Astrocyte (in vitro differentiated cells and primary cell): ENCODE measurements at regions not wholly inside any gene's neighbourhood (a gene's known extent, or its start where the extent isn't known, plus 50 kb on each side); places are given as distances from the start of the nearest gene placed in this dataset.

Source experiments
- DNase-seq: peaks from one replicate; pipeline ENCODE4 v3.0.0-alpha.2; 2010; ENCODE audit warnings: low read depth
- FAIRE-seq: peaks from 2 replicates; lab custom pipeline; 2011; peaks lifted over from hg19 to GRCh38; lab: Jason Lieb, UNC
- H2AFZ ChIP-seq: 2 replicates; pipeline ENCODE4 v1.6.0; 2012; ENCODE audit warnings: low read depth, low read length, inconsistent platforms
- H3K27ac ChIP-seq: 2 replicates; pipeline ENCODE4 v1.5.1; 2011; ENCODE audit warnings: low read depth, low read length, inconsistent platforms
- H3K27me3 ChIP-seq: 2 replicates; pipeline ENCODE4 v1.6.0; 2011; ENCODE audit warnings: low read length, inconsistent platforms; ENCODE audit not compliant: insufficient read depth
- H3K36me3 ChIP-seq: 2 replicates; pipeline ENCODE4 v1.5.1; 2011; ENCODE audit warnings: low read length, inconsistent platforms; ENCODE audit not compliant: insufficient read depth
- H3K4me1 ChIP-seq: 2 replicates; pipeline ENCODE4 v1.5.1; 2011; ENCODE audit warnings: low read length, inconsistent platforms; ENCODE audit not compliant: insufficient read depth
- H3K4me2 ChIP-seq: 2 replicates; pipeline ENCODE4 v1.6.0; 2012; ENCODE audit warnings: low read length, inconsistent platforms
- H3K4me3 ChIP-seq: 2 replicates; pipeline ENCODE4 v1.5.1; 2011; ENCODE audit warnings: low read depth, mild to moderate bottlenecking, low read length, inconsistent platforms; ENCODE audit not compliant: insufficient read depth
- H3K79me2 ChIP-seq: 2 replicates; pipeline ENCODE4 v1.6.0; 2012; ENCODE audit warnings: mild to moderate bottlenecking, low read length, inconsistent platforms; ENCODE audit not compliant: insufficient read depth
- H3K9ac ChIP-seq: 2 replicates; pipeline ENCODE4 v1.6.0; 2012; ENCODE audit warnings: mild to moderate bottlenecking, low read length, inconsistent platforms
- H3K9me3 ChIP-seq: 2 replicates; pipeline ENCODE4 v1.5.1; 2012; ENCODE audit warnings: low read depth, mild to moderate bottlenecking, low read length, inconsistent platforms; ENCODE audit not compliant: insufficient read depth
- H4K20me1 ChIP-seq: 2 replicates; pipeline ENCODE4 v1.6.0; 2012; ENCODE audit warnings: low read length, inconsistent platforms; ENCODE audit not compliant: insufficient read depth
- H3K27ac Mint-ChIP-seq: one replicate; pipeline ENCODE4 v1.8.0; 2021; ENCODE audit warnings: mild to moderate bottlenecking, mixed read lengths; ENCODE audit not compliant: unreplicated experiment
- H3K27me3 Mint-ChIP-seq: one replicate; pipeline ENCODE4 v1.8.0; 2021; ENCODE audit warnings: low read depth, mixed read lengths; ENCODE audit not compliant: unreplicated experiment
- H3K36me3 Mint-ChIP-seq: one replicate; pipeline ENCODE4 v1.8.0; 2021; ENCODE audit warnings: low read depth, mixed read lengths; ENCODE audit not compliant: unreplicated experiment
- H3K4me1 Mint-ChIP-seq: one replicate; pipeline ENCODE4 v1.8.0; 2021; ENCODE audit warnings: low read depth, mixed read lengths; ENCODE audit not compliant: unreplicated experiment
- H3K4me3 Mint-ChIP-seq: one replicate; pipeline ENCODE4 v1.8.0; 2021; ENCODE audit warnings: mild to moderate bottlenecking, moderate library complexity, mixed read lengths; ENCODE audit not compliant: unreplicated experiment
- H3K9me3 Mint-ChIP-seq: one replicate; pipeline ENCODE4 v1.8.0; 2021; ENCODE audit warnings: mild to moderate bottlenecking, mixed read lengths; ENCODE audit not compliant: unreplicated experiment
- EZH2 ChIP-seq: IDR thresholded peaks from 2 replicates; pipeline ENCODE4 v1.6.1; 2012; ENCODE audit warnings: mild to moderate bottlenecking, low read length, inconsistent platforms; ENCODE audit not compliant: insufficient read depth
- TF ChIP-seq, protein P1 (sequence below): IDR thresholded peaks from 2 replicates; pipeline ENCODE4 v1.5.1; 2011; ENCODE audit warnings: low read depth, mild to moderate bottlenecking, inconsistent platforms, low read length, moderate library complexity; ENCODE audit not compliant: insufficient read depth

DNA sequence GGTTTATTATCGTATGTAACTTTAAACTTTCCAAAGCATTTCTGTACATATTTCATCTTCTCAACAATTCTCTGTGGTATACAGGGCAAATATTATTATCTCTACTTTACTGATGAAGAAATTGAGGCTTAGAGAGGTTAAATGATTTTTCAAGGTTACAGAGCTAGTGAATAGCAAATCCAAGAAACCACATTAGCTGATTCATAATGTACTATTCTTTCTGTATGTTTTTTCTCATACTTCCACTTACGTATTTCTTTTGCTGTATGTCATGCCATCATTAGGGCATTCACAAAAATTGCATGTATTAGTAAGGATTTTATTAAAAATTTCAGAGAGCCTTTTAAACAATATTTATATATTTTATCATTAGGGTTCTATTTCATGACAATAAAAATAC, 372.4 kb upstream of the DMAC1 start:
- H2AFZ ChIP-seq = no peak overlapping the region
- FAIRE-seq (no peak), DNase-seq (no peak)
- Mint-ChIP-seq H3K9me3 (no peaks in the 10 kb centered on the region), H3K4me3 (no peak overlapping the region), H3K27me3 (no peaks in the 10 kb centered on the region), H3K36me3 (no peaks in the 10 kb centered on the region), H3K27ac (no peak overlapping the region), H3K4me1 (no peaks in the 10 kb centered on the region)
- H3K4me2 ChIP-seq = no peak overlapping the region
- no peak overlapping the region for H3K4me3 ChIP-seq
- no peak for TF ChIP-seq EZH2
- TF ChIP-seq, protein P1, sequence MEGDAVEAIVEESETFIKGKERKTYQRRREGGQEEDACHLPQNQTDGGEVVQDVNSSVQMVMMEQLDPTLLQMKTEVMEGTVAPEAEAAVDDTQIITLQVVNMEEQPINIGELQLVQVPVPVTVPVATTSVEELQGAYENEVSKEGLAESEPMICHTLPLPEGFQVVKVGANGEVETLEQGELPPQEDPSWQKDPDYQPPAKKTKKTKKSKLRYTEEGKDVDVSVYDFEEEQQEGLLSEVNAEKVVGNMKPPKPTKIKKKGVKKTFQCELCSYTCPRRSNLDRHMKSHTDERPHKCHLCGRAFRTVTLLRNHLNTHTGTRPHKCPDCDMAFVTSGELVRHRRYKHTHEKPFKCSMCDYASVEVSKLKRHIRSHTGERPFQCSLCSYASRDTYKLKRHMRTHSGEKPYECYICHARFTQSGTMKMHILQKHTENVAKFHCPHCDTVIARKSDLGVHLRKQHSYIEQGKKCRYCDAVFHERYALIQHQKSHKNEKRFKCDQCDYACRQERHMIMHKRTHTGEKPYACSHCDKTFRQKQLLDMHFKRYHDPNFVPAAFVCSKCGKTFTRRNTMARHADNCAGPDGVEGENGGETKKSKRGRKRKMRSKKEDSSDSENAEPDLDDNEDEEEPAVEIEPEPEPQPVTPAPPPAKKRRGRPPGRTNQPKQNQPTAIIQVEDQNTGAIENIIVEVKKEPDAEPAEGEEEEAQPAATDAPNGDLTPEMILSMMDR = no peak
- H3K9ac ChIP-seq = no peak overlapping the region
- no peaks in the 10 kb centered on the region for H3K4me1 ChIP-seq
- H4K20me1 ChIP-seq = no peaks in the 10 kb centered on the region
- no peaks in the 10 kb centered on the region for H3K36me3 ChIP-seq
- no peak overlapping the region for H3K27ac ChIP-seq
- H3K79me2 ChIP-seq = no peaks in the 10 kb centered on the region
- no peaks in the 10 kb centered on the region for H3K9me3 ChIP-seq
- H3K27me3 ChIP-seq = no peaks in the 10 kb centered on the region

DNA sequence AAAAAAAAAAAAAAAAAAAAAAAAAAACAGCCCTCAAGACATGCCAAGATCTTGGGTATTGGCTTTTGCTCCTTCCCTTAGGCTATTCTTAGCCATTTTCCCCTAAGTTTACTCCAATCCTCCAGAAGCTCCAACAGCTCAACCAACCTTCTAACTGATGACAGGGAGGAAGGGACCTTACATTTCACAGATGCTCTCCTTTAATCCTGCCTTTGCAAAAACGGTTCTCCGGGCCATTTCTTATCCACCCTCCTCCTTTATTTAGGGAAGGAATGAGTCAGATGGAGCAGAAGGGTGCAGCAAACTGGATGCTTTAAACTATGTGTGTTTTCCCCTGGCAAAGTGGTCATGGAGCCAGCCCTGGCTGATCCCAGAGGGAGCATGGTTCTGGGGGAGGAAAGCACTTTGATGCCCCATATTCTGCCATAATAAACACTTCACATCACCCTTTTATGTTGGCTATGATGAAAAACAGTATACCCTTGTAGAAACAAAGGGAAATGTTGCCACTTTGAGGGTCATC, 369.4 kb upstream of the DMAC1 start:
- no peak overlapping the region for H3K9ac ChIP-seq
- H3K4me2 ChIP-seq = no peak overlapping the region
- H3K4me1 Mint-ChIP-seq = no peaks in the 10 kb centered on the region
- no peaks in the 10 kb centered on the region for H3K36me3 Mint-ChIP-seq
- H3K27ac Mint-ChIP-seq = no peak overlapping the region
- H3K9me3 Mint-ChIP-seq = no peaks in the 10 kb centered on the region
- no peaks in the 10 kb centered on the region for H3K27me3 Mint-ChIP-seq
- H3K4me3 Mint-ChIP-seq = no peak overlapping the region
- no peak overlapping the region for H3K27ac ChIP-seq
- FAIRE-seq = no peak
- no peak overlapping the region for H3K4me3 ChIP-seq
- no peak for DNase-seq
- H3K9me3 ChIP-seq = no peaks in the 10 kb centered on the region
- no peaks in the 10 kb centered on the region for H3K36me3 ChIP-seq
- H2AFZ ChIP-seq = no peak overlapping the region
- H3K27me3 ChIP-seq = no peaks in the 10 kb centered on the region
- H3K79me2 ChIP-seq = no peaks in the 10 kb centered on the region
- H3K4me1 ChIP-seq = no peaks in the 10 kb centered on the region
- TF ChIP-seq, protein P1 = no peak
- TF ChIP-seq EZH2 = no peak
- no peaks in the 10 kb centered on the region for H4K20me1 ChIP-seq

DNA sequence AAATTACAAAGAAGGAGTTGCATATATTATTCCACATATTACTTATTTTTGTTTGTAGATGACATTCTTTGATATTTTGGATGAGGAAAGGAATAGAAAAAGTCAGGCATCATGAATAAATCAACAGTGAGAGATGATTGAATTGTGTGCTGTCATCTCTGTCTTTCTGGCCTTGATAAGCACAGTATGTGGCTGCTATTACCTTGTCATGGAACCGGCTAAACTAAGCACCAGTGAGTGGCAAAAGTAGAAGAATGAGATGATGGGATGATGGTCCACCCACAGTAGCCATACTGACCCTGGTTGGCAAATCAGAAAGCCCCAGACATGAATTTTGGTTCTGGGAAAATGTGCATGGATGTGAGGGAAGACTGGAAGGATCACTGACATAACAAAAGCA, 361.2 kb upstream of the DMAC1 start:
- no peak overlapping the region for H3K4me2 ChIP-seq
- no peak overlapping the region for H3K27ac ChIP-seq
- H2AFZ ChIP-seq = no peak overlapping the region
- TF ChIP-seq EZH2 = no peak
- TF ChIP-seq, protein P1 = no peak
- DNase-seq = no peak
- Mint-ChIP-seq H3K36me3 (no peaks in the 10 kb centered on the region), H3K9me3 (no peaks in the 10 kb centered on the region), H3K4me1 (no peaks in the 10 kb centered on the region), H3K4me3 (no peak overlapping the region), H3K27me3 (no peaks in the 10 kb centered on the region), H3K27ac (no peak overlapping the region)
- no peak overlapping the region for H3K4me3 ChIP-seq
- no peaks in the 10 kb centered on the region for H4K20me1 ChIP-seq
- no peak for FAIRE-seq
- no peaks in the 10 kb centered on the region for H3K79me2 ChIP-seq
- no peak overlapping the region for H3K9ac ChIP-seq
- no peaks in the 10 kb centered on the region for H3K4me1 ChIP-seq
- H3K36me3 ChIP-seq = no peaks in the 10 kb centered on the region
- no peaks in the 10 kb centered on the region for H3K27me3 ChIP-seq
- no peaks in the 10 kb centered on the region for H3K9me3 ChIP-seq
